Activated B cell treated with CpG ODN at 0.5 μM for 24 hours (primary cell): ENCODE measurements at regions not wholly inside any gene's neighbourhood (a gene's known extent, or its start where the extent isn't known, plus 50 kb on each side); places are given as distances from the start of the nearest gene placed in this dataset.

Source experiments
- ATAC-seq: fragments of 200-7000 bp; cut with Tn5 transposase; one replicate; pipeline ENCODE4 v1.10.0; 2021; ENCODE audit warnings: low read depth, mild to moderate bottlenecking, moderate library complexity
- CTCF ChIA-PET: fragments of 350-600 bp; sonication (Branson Sonifier 250); formaldehyde crosslinking; loops from one replicate; lab custom pipeline; 2021; ENCODE audit warnings: antibody characterized with exemption; lab: Charles Lee
- POLR2A ChIA-PET: fragments of 350-600 bp; sonication (Branson Sonifier 250); formaldehyde crosslinking; loops from one replicate; lab custom pipeline; 2021; ENCODE audit warnings: antibody characterized with exemption; lab: Charles Lee
- DNase-seq: peaks from one replicate; pipeline ENCODE4 v3.0.0; 2022
- H3K27ac Mint-ChIP-seq: one replicate; pipeline ENCODE4 v1.8.0; 2020; ENCODE audit warnings: mixed read lengths
- H3K27me3 Mint-ChIP-seq: one replicate; pipeline ENCODE4 v1.8.0; 2021; ENCODE audit warnings: mixed read lengths
- H3K36me3 Mint-ChIP-seq: one replicate; pipeline ENCODE4 v1.8.0; 2021; ENCODE audit warnings: low read depth, mixed read lengths
- H3K4me1 Mint-ChIP-seq: one replicate; pipeline ENCODE4 v1.8.0; 2021; ENCODE audit warnings: mixed read lengths
- H3K4me3 Mint-ChIP-seq: one replicate; pipeline ENCODE4 v1.8.0; 2020; ENCODE audit warnings: mild to moderate bottlenecking, mixed read lengths
- H3K9me3 Mint-ChIP-seq: one replicate; pipeline ENCODE4 v1.8.0; 2020; ENCODE audit warnings: mixed read lengths
- intact Hi-C: fragments of 100-400 bp; cut with micrococcal nuclease; formaldehyde crosslinking; loops from one replicate; pipeline ENCODE4 v1.15.1; 2024
- TF ChIP-seq, protein P1 (sequence below): fragments of 200-600 bp; IDR thresholded peaks from one replicate; pipeline ENCODE4 v1.8.0; 2022; ENCODE audit warnings: antibody characterized with exemption, mild to moderate bottlenecking

GRCh38 chr3:162213956-162214355, 717.3 kb downstream of the OTOL1 start:
- TF ChIP-seq, protein P1, sequence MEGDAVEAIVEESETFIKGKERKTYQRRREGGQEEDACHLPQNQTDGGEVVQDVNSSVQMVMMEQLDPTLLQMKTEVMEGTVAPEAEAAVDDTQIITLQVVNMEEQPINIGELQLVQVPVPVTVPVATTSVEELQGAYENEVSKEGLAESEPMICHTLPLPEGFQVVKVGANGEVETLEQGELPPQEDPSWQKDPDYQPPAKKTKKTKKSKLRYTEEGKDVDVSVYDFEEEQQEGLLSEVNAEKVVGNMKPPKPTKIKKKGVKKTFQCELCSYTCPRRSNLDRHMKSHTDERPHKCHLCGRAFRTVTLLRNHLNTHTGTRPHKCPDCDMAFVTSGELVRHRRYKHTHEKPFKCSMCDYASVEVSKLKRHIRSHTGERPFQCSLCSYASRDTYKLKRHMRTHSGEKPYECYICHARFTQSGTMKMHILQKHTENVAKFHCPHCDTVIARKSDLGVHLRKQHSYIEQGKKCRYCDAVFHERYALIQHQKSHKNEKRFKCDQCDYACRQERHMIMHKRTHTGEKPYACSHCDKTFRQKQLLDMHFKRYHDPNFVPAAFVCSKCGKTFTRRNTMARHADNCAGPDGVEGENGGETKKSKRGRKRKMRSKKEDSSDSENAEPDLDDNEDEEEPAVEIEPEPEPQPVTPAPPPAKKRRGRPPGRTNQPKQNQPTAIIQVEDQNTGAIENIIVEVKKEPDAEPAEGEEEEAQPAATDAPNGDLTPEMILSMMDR: no peak
- H3K36me3 Mint-ChIP-seq: no peaks in the 10 kb centered on the region
- H3K9me3 Mint-ChIP-seq: no peaks in the 10 kb centered on the region
- no peak overlapping the region for H3K27ac Mint-ChIP-seq
- CTCF ChIA-PET: no interaction called here
- POLR2A ChIA-PET: no interaction called here
- no peaks in the 10 kb centered on the region for H3K4me1 Mint-ChIP-seq
- ATAC-seq (no peak), DNase-seq (no peak)
- H3K27me3 Mint-ChIP-seq: no peaks in the 10 kb centered on the region
- no peak overlapping the region for H3K4me3 Mint-ChIP-seq
- intact Hi-C loops: no loop called here

DNA sequence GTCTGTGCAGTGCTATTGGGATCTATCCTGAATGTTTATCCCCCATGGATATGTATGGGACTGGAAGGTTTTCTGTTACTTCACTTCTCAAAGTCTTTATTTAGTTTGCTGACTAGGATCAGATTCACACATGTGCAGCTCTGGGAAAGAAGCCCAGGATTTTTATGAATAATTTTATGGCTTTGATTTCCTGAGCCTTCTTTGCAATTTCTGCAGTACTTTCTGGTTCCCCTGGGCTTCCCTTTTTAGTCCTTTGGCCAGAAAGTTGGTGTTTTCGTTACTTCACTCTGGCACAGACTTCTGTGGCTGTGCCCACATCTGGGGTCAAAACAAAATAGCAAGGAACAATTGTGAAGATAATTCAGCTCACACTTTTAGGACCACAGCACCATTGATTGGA, 721.0 kb downstream of the OTOL1 start:
- TF ChIP-seq, protein P1: no peak
- Mint-ChIP-seq H3K4me1 (no peaks in the 10 kb centered on the region), H3K4me3 (no peak overlapping the region), H3K27me3 (no peaks in the 10 kb centered on the region), H3K27ac (no peak overlapping the region), H3K36me3 (no peaks in the 10 kb centered on the region), H3K9me3 (peaks cover 3% of the 10 kb centered on the region)
- ChIA-PET POLR2A (no interaction called here), CTCF (no interaction called here)
- DNase-seq (no peak), ATAC-seq (no peak)
- intact Hi-C loops: no loop called here

DNA sequence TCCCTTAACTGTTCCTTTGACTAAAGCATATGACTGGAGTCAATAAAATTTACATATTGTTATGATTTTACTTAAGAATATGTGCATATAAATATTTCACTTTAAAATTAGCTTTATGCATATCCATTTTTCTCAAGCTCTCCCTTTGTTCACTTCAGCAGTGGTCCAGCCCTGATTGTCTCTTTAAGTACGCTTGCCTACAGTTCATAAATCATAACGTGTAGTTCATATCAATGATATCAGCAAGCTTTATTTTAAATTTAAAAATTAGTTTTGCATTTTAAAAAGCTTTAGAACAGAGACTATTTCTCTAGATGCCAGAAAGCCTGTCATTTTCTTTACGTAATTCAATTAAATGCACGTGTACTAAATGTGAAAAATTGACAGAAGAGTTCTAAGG, 721.9 kb downstream of the OTOL1 start:
- ATAC-seq (no peak), DNase-seq (no peak)
- ChIA-PET POLR2A (no interaction called here), CTCF (no interaction called here)
- intact Hi-C loops: no loop called here
- TF ChIP-seq, protein P1: no peak
- Mint-ChIP-seq H3K27me3 (no peaks in the 10 kb centered on the region), H3K9me3 (peaks cover 4% of the 10 kb centered on the region), H3K4me1 (no peaks in the 10 kb centered on the region), H3K36me3 (no peaks in the 10 kb centered on the region), H3K4me3 (no peak overlapping the region), H3K27ac (no peak overlapping the region)

DNA sequence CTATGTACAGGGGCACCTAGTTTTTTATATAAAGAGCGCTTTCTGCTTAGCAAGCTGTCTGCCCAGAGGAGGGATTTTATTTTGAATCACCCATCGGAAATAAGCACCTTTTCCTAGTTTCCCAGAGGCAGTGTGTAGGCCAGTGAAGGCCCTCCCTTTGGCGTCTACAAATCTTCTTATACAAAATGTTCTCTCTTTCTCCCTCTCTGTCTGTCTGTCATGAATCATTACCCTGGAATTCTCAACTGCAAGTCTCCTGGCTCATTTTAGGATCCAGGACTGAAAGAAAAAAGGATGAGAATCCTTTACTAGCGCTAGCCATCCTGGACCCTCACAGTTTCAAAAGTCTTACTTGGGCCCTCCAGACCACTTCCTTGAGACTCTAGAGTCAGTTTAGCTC, 728.1 kb downstream of the OTOL1 start:
- Mint-ChIP-seq H3K27ac (no peak overlapping the region), H3K36me3 (no peaks in the 10 kb centered on the region), H3K4me3 (no peak overlapping the region), H3K27me3 (no peaks in the 10 kb centered on the region), H3K9me3 (peaks cover 4% of the 10 kb centered on the region), H3K4me1 (no peaks in the 10 kb centered on the region)
- CTCF ChIA-PET: no interaction called here
- POLR2A ChIA-PET: no interaction called here
- intact Hi-C loops: no loop called here
- TF ChIP-seq, protein P1: no peak
- ATAC-seq (no peak), DNase-seq (no peak)

DNA sequence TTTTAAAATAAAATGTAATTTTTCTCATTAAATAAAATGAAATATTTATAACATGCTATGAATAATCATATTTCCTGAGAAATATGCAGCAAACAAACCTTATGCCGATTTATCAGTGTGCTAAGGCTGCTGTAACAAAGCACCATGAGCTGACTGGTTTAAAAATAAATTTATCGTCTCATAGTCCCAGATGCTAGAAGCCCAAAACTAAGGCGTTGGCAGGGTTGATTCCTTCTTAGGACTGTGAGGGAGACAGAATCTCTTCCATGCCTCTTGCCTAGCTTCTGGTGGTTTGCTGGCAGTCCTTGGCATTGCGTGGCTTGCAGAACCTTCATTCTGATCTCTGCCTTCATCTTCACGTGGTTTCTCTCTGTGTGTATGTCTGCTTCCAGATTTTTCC, 740.3 kb downstream of the OTOL1 start:
- DNase-seq: no peak
- Mint-ChIP-seq H3K9me3 (peaks cover 4% of the 10 kb centered on the region), H3K4me3 (no peak overlapping the region), H3K27ac (no peak overlapping the region), H3K4me1 (no peaks in the 10 kb centered on the region), H3K27me3 (no peaks in the 10 kb centered on the region), H3K36me3 (no peaks in the 10 kb centered on the region)
- ChIA-PET POLR2A (no interaction called here), CTCF (no interaction called here)
- no peak for ATAC-seq
- TF ChIP-seq, protein P1: no peak
- intact Hi-C loops: no loop called here
